Common myeloid progenitor, CD34-positive (primary cell): ENCODE measurements at regions not wholly inside any gene's neighbourhood (a gene's known extent, or its start where the extent isn't known, plus 50 kb on each side); places are given as distances from the start of the nearest gene placed in this dataset.

Source experiments
- CTCF ChIA-PET: fragments of 350-600 bp; sonication (Branson Sonifier 250); formaldehyde crosslinking; loops from one replicate; lab custom pipeline; 2021; ENCODE audit warnings: antibody characterized with exemption; lab: Charles Lee
- POLR2A ChIA-PET: fragments of 350-600 bp; sonication (Branson Sonifier 250); formaldehyde crosslinking; loops from one replicate; lab custom pipeline; 2021; ENCODE audit warnings: antibody characterized with exemption; lab: Charles Lee
- DNase-seq, 3 donors: peaks; one replicate each; pipeline versions ENCODE4 v3.0.0 to v3.0.0-alpha.2; 2013
- H3K27ac ChIP-seq, 2 experiments: 1 replicate in 1 of 2; 2 replicates in 1 of 2; pipeline ENCODE4 v1.7.0; 2013; ENCODE audit warnings: inconsistent platforms in 2 of 2, low read length in 2 of 2, mild to moderate bottlenecking in 2 of 2, low read depth in 1 of 2, moderate library complexity in 1 of 2; ENCODE audit not compliant: severe bottlenecking in 2 of 2, insufficient read depth in 1 of 2, poor library complexity in 1 of 2
- H3K27me3 ChIP-seq, 5 experiments: replicated peaks in 2 of 5; 1 replicate in 3 of 5; 2 replicates in 2 of 5; pipeline versions ENCODE4 v1.6.1 to v1.7.0; 2013; ENCODE audit warnings: low read length in 4 of 5, mild to moderate bottlenecking in 2 of 5, moderate library complexity in 2 of 5, inconsistent platforms in 1 of 5; ENCODE audit not compliant: insufficient read depth in 5 of 5, control insufficient read depth in 4 of 5
- H3K36me3 ChIP-seq, 4 experiments: 1 replicate in 2 of 4; 2 replicates in 2 of 4; pipeline versions ENCODE4 v1.6.1 to v1.7.0; 2013; ENCODE audit warnings: low read length in 3 of 4, control low read depth in 1 of 4, mild to moderate bottlenecking in 1 of 4; ENCODE audit not compliant: control insufficient read depth in 4 of 4, insufficient read depth in 4 of 4
- H3K4me1 ChIP-seq, 4 experiments: 1 replicate in 3 of 4; 2 replicates in 1 of 4; pipeline versions ENCODE4 v1.6.1 to v1.7.1; 2013; ENCODE audit warnings: low read length in 3 of 4, mild to moderate bottlenecking in 3 of 4, control low read depth in 1 of 4, inconsistent platforms in 1 of 4, moderate library complexity in 1 of 4; ENCODE audit not compliant: control insufficient read depth in 4 of 4, insufficient read depth in 4 of 4; ENCODE audit errors: control extremely low read depth in 1 of 4
- H3K4me3 ChIP-seq, 7 experiments: 1 replicate in 4 of 7; 2 replicates in 3 of 7; pipeline versions ENCODE4 v1.5.1 to v1.7.0; 2013; ENCODE audit warnings: mild to moderate bottlenecking in 7 of 7, low read length in 6 of 7, moderate library complexity in 6 of 7, inconsistent platforms in 2 of 7, low read depth in 2 of 7, control low read depth in 1 of 7; ENCODE audit not compliant: insufficient read depth in 4 of 7, control insufficient read depth in 1 of 7; ENCODE audit errors: extremely low read depth in 1 of 7
- H3K9me3 ChIP-seq, 5 experiments: 1 replicate in 4 of 5; 2 replicates in 1 of 5; pipeline versions ENCODE4 v1.6.1 to v1.7.1; 2013; ENCODE audit warnings: low read length in 4 of 5, mild to moderate bottlenecking in 2 of 5, inconsistent platforms in 1 of 5, low read depth in 1 of 5, moderate library complexity in 1 of 5; ENCODE audit not compliant: control insufficient read depth in 4 of 5, insufficient read depth in 2 of 5; ENCODE audit errors: control extremely low read depth in 1 of 5
- WGBS: methylation state at CpG from one replicate; pipeline ENCODE4 v1.1.5; 2013; ENCODE audit not compliant: insufficient coverage; 5-methylcytosine and 5-hydroxymethylcytosine counted together

GRCh38 chr6:56802584-56802983, 152.3 kb upstream of the BEND6 start:
- Histone ChIP-seq H3K4me1 (peaks cover 0 to 1% (median 0%) of the 10 kb centered on the region in 4 experiments), H3K36me3 (no peaks in the 10 kb centered on the region), H3K9me3 (no peaks in the 10 kb centered on the region), H3K27ac (no peak overlapping the region), H3K4me3 (no peak overlapping the region), H3K27me3 (no peaks in the 10 kb centered on the region)
- ChIA-PET POLR2A (no interaction called here), CTCF (interaction anchor here (1.0 to 1.5 kb wide), 2 partner anchors 17 to 90 kb away, joined by 4 read pairs; no protein-coding TSS in a partner anchor)
- no peak for DNase-seq
- 88% methylated on average over 1 of the region's 2 CpGs for WGBS

- no peaks in the 10 kb centered on the region for H3K27me3 ChIP-seq
- H3K36me3 ChIP-seq, result no peaks in the 10 kb centered on the region
- no CpG with 5 or more reads among the region's 3 CpGs for WGBS
- no peak overlapping the region for H3K4me3 ChIP-seq
- H3K4me1 ChIP-seq, result peaks cover 0 to 1% (median 0%) of the 10 kb centered on the region in 4 experiments
- no peak for DNase-seq
- ChIA-PET POLR2A (no interaction called here), CTCF (interaction anchor here (1.1 kb wide), 1 partner anchor 88 kb away, joined by 4 read pairs; no protein-coding TSS in a partner anchor)
- H3K27ac ChIP-seq, result no peak overlapping the region
- no peaks in the 10 kb centered on the region for H3K9me3 ChIP-seq
Measured at GRCh38 chr6:56799989-56800388, 154.9 kb upstream of the BEND6 start.

DNA sequence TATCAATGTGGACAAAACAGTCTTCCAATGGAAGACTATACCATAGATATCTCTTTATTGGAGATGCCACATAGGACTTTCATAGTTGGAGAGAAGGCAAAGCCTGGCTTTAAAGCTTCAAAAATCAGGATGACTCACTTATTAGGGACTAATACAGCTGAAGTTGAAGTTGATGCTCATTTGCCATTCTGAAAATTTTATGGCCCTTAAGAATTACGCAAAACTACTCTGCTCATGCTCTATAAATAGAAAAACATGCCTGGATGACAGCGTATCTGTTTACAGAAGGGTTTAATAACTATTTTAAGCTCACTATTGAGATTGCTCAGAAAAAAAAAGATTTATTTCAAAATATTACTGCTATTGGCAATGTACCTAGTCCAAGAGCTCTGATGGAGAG, 155.5 kb upstream of the DST start:
- Histone ChIP-seq H3K9me3 (no peaks in the 10 kb centered on the region), H3K4me3 (no peak overlapping the region), H3K36me3 (no peaks in the 10 kb centered on the region), H3K4me1 (peaks cover 0 to 1% (median 0%) of the 10 kb centered on the region in 4 experiments), H3K27me3 (no peaks in the 10 kb centered on the region), H3K27ac (no peak overlapping the region)
- CTCF ChIA-PET, result interaction anchor here (1.2 kb wide), 1 partner anchor 9 kb away, joined by 3 read pairs; no protein-coding TSS in a partner anchor
- POLR2A ChIA-PET, result no interaction called here
- WGBS, result 100% methylated on average over 1 of the region's 2 CpGs
- no peak for DNase-seq

GRCh38 chr6:56796196-56796532, 153.5 kb upstream of the DST start:
- CTCF ChIA-PET, result no interaction called here
- no CpG with 5 or more reads among the region's 1 CpG for WGBS
- no peaks in the 10 kb centered on the region for H3K9me3 ChIP-seq
- no peak overlapping the region for H3K27ac ChIP-seq
- H3K27me3 ChIP-seq, result no peaks in the 10 kb centered on the region
- H3K4me3 ChIP-seq, result no peak overlapping the region
- H3K4me1 ChIP-seq, result peaks cover 0 to 2% (median 0%) of the 10 kb centered on the region in 4 experiments
- POLR2A ChIA-PET, result no interaction called here
- H3K36me3 ChIP-seq, result no peaks in the 10 kb centered on the region
- DNase-seq, result no peak

DNA sequence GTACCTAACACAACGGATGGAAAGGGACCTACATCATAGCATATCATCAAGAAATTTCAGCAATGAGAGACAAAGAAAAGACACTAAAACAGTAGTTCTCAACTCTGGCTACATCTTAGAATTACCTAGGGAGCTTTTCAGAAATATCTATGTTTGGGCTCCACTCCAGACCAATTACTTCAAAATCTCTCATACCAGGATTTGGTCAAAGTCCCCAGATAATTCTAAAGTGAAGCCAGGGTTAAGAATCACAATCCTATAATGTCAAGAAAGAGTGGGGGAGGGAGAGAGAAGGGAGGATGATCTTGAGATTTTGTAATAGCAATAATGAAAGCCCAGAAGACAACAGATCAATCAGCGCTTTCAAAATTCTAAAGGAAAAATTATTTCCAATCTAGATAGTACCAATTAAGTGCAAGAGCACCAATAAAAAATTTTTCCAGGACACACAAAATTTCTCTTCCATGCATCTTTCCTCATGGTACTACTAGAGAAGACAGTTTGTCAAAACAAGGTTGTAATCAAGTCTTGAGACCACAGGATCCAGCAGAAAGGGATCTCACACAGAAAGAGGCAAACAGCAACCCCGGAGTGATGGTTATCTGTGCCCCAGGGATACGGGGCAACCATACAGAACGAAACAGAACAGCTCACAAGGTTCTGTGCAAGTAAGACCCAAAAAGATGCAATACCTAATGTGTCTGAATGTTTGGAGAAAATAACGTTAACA, 152.9 kb upstream of the DST start:
- DNase-seq, result no peak
- ChIA-PET CTCF (interaction anchor here (1.3 kb wide), 1 partner anchor 55 kb away, joined by 5 read pairs; no protein-coding TSS in a partner anchor), POLR2A (no interaction called here)
- Histone ChIP-seq H3K4me1 (peaks cover 2 to 8% (median 4%) of the 10 kb centered on the region in 4 experiments), H3K4me3 (no peak overlapping the region), H3K27ac (no peak overlapping the region), H3K9me3 (no peaks in the 10 kb centered on the region), H3K36me3 (no peaks in the 10 kb centered on the region), H3K27me3 (no peaks in the 10 kb centered on the region)
- WGBS, result 100% methylated on average over 2 of the region's 6 CpGs

DNA sequence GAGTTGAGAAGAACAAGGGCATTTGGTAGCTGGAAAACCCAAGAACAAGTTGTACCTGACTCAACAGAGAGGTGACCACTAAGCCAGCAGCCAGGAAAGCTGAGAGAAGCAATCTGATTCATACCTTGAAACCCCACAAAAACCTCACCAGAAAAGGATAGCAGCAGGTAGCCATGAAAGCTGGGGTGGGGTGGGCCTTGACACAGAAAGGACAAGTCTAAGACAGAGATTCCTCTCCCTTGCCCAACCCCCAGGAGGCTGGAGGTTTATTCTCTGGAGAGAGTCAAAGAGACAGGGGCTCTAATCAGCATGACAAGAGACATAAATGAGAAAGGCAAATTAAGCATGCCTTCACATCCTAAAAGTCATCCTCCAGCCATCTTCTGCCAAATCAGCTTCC, 151.7 kb upstream of the DST start:
- Histone ChIP-seq H3K4me1 (peaks cover 4 to 18% (median 8%) of the 10 kb centered on the region in 4 experiments), H3K27ac (no peak overlapping the region), H3K4me3 (no peak overlapping the region), H3K27me3 (no peaks in the 10 kb centered on the region), H3K9me3 (no peaks in the 10 kb centered on the region), H3K36me3 (no peaks in the 10 kb centered on the region)
- POLR2A ChIA-PET, result no interaction called here
- CTCF ChIA-PET, result interaction anchor here (1.3 to 1.8 kb wide), 3 partner anchors 30 to 68 kb away, joined by 4 to 5 read pairs (median 4); no protein-coding TSS in a partner anchor
- no peak for DNase-seq

- POLR2A ChIA-PET, result no interaction called here
- H3K27me3 ChIP-seq, result no peaks in the 10 kb centered on the region
- H3K4me3 ChIP-seq, result no peak overlapping the region
- no peak for DNase-seq
- WGBS, result 100% methylated on average over 1 of the region's 2 CpGs
- H3K9me3 ChIP-seq, result no peaks in the 10 kb centered on the region
- H3K27ac ChIP-seq, result no peak overlapping the region
- H3K36me3 ChIP-seq, result no peaks in the 10 kb centered on the region
- H3K4me1 ChIP-seq, result peaks cover 4 to 19% (median 8%) of the 10 kb centered on the region in 4 experiments
- CTCF ChIA-PET, result interaction anchor here (1.3 to 1.8 kb wide), 3 partner anchors 30 to 67 kb away, joined by 4 to 5 read pairs (median 4); no protein-coding TSS in a partner anchor
Measured at GRCh38 chr6:56793938-56794337, 151.2 kb upstream of the DST start.
